B cell (primary cell): ENCODE measurements at regions not wholly inside any gene's neighbourhood (a gene's known extent, or its start where the extent isn't known, plus 50 kb on each side); places are given as distances from the start of the nearest gene placed in this dataset.

Source experiments
- CTCF ChIP-seq: fragments of 200-600 bp; IDR thresholded peaks from one replicate; pipeline ENCODE4 v1.8.0; 2022; ENCODE audit warnings: antibody characterized with exemption, mild to moderate bottlenecking
- EZH2 ChIP-seq: IDR thresholded peaks from 2 replicates; pipeline ENCODE4 v1.6.1; 2012; ENCODE audit warnings: borderline replicate concordance, low read depth, mild to moderate bottlenecking, moderate library complexity, low read length; ENCODE audit not compliant: insufficient read depth, poor library complexity, severe bottlenecking

GRCh38 chr10:89151857-89152256 lies 55.3 kb downstream of the CH25H start:
- TF ChIP-seq EZH2 (no peak), CTCF (no peak)
